WERI-Rb-1 (cell line): ENCODE measurements at regions not wholly inside any gene's neighbourhood (a gene's known extent, or its start where the extent isn't known, plus 50 kb on each side); places are given as distances from the start of the nearest gene placed in this dataset.

ENCODE experiments used
- DNase-seq: peaks from one replicate; pipeline ENCODE4 v3.0.0-alpha.2; 2020
- H3K27ac ChIP-seq: fragments of 250-450 bp; sonication (Bioruptor Pico); 2 replicates; pipeline ENCODE4 v1.5.1; 2020; ENCODE audit warnings: mild to moderate bottlenecking, moderate library complexity
- H3K27me3 ChIP-seq: fragments of 250-450 bp; sonication (Bioruptor Pico); 2 replicates; pipeline ENCODE4 v1.5.1; 2021; ENCODE audit warnings: mild to moderate bottlenecking, low read depth, moderate library complexity; ENCODE audit not compliant: insufficient read depth, severe bottlenecking
- H3K36me3 ChIP-seq: fragments of 250-450 bp; sonication (Bioruptor Pico); 2 replicates; pipeline ENCODE4 v1.5.1; 2020; ENCODE audit warnings: mild to moderate bottlenecking, moderate library complexity
- H3K4me3 ChIP-seq: 2 replicates; pipeline ENCODE4 v1.5.1; 2011; ENCODE audit warnings: low read depth, mild to moderate bottlenecking, control low read depth, low read length
- H3K9me3 ChIP-seq: fragments of 250-450 bp; sonication (Bioruptor Pico); 2 replicates; pipeline ENCODE4 v1.5.1; 2021; ENCODE audit warnings: mild to moderate bottlenecking, moderate library complexity; ENCODE audit not compliant: severe bottlenecking
- TF ChIP-seq, protein P1 (sequence below): IDR thresholded peaks from 2 replicates; pipeline ENCODE4 v1.5.1; 2011; ENCODE audit warnings: low read depth, mild to moderate bottlenecking, control low read depth, inconsistent platforms, low read length

DNA sequence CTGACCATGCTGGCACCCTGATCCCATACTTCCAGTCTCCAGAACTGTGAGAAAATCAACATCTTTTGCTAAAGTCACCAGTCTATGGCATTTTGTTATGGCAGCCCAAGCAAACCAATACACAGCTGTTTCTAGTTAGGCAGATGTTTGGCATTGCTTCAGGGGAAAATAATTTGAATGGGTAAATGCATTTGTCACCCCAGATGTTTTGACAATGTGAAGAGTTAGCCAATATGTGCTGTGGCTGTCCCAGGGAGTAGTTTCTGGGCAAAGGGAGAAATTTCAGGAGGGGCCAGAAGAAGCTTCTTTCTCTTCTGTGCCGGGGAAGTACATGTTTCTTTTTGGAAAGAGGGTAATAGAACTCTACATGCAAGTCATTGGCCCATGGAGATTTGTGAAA lies 619.0 kb downstream of the SLC4A3 start:
- Histone ChIP-seq H3K36me3 (no peaks in the 10 kb centered on the region), H3K4me3 (no peak overlapping the region), H3K27me3 (no peaks in the 10 kb centered on the region), H3K9me3 (no peaks in the 10 kb centered on the region), H3K27ac (no peak overlapping the region)
- no peak for DNase-seq
- TF ChIP-seq, protein P1, sequence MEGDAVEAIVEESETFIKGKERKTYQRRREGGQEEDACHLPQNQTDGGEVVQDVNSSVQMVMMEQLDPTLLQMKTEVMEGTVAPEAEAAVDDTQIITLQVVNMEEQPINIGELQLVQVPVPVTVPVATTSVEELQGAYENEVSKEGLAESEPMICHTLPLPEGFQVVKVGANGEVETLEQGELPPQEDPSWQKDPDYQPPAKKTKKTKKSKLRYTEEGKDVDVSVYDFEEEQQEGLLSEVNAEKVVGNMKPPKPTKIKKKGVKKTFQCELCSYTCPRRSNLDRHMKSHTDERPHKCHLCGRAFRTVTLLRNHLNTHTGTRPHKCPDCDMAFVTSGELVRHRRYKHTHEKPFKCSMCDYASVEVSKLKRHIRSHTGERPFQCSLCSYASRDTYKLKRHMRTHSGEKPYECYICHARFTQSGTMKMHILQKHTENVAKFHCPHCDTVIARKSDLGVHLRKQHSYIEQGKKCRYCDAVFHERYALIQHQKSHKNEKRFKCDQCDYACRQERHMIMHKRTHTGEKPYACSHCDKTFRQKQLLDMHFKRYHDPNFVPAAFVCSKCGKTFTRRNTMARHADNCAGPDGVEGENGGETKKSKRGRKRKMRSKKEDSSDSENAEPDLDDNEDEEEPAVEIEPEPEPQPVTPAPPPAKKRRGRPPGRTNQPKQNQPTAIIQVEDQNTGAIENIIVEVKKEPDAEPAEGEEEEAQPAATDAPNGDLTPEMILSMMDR = no peak

DNA sequence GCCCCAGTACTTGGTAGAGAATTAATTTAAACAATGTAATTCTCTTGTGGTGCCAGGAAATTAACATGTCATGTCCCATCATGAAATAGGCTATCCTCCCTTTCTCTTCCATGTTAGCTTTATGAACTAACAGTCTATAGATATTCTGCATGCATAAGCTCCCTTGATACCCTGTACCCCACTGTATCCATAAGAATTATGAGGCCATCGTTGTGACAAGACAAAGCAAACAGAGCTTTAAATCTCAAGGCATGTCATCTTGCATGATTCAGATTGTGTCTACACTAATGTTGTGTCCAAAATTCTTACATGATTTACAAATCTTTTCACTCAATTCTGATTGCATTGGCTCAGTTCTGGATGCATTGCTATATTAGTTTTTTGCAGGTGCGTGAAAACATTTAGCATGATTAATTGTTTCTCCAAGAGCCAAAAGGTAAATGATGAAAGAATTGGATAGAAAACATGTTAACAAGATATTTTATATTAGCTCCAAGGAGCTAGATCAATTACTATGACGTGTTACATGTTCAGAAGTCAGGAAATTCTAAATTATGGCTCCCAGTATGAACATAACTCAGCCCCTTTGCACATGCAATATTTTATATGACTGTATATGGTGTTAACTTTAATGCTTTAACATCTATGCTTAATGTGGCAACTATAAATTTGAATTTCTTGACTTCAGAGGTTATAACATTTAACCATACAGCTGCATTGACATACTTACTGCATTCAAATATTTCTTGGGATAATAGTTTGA lies 620.3 kb downstream of the SLC4A3 start:
- TF ChIP-seq, protein P1 = no peak

DNA sequence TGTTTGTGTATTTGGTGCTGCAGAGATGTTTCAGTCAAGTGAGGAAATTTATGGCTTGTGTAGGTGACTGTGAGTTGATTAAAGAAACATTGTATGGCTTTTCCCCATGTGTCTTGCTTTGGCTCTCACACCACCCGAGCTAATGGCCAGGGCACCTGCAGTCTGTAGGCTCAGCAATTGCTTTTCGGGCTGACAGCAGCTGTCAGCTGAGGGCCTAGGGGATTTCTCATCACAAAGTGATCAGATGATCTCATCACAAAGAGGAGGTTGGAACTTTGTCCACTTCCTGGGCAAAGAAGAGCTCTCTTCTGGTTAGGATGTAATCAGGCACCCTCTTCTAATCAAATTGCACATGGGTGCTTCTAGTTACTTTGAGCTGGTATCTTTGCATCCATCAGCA lies 632.2 kb downstream of the SLC4A3 start:
- no peaks in the 10 kb centered on the region for H3K36me3 ChIP-seq
- H3K4me3 ChIP-seq = no peak overlapping the region
- TF ChIP-seq, protein P1 = no peak
- H3K27me3 ChIP-seq = no peaks in the 10 kb centered on the region
- H3K27ac ChIP-seq = no peak overlapping the region
- no peaks in the 10 kb centered on the region for H3K9me3 ChIP-seq
- no peak for DNase-seq

More for the DNA sequence above, 620.3 kb downstream of the SLC4A3 start:
- Histone ChIP-seq H3K4me3 (no peak overlapping the region), H3K27me3 (no peaks in the 10 kb centered on the region), H3K27ac (no peak overlapping the region), H3K9me3 (no peaks in the 10 kb centered on the region), H3K36me3 (no peaks in the 10 kb centered on the region)
- no peak for DNase-seq

DNA sequence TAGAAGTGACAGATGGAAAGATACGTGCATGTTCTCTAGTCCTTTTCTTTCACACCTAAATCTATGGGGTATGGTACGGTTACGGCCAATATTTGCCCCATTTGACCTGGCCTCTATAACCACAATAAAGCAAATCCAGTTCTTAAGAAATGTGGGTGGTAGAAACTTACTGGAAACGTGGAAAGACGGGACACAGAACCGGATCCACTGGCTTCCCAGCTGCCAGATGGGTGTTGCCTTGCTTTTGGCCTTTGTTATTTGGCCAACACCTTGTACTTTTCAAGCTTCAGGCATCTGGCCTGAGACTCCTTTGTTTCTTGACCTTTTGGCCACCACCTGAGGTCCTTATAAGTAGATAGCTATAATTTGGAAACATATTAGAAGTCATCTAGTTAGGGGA lies 635.9 kb downstream of the SLC4A3 start:
- H3K27me3 ChIP-seq = no peaks in the 10 kb centered on the region
- no peak overlapping the region for H3K27ac ChIP-seq
- DNase-seq = no peak
- TF ChIP-seq, protein P1 = no peak
- H3K36me3 ChIP-seq = no peaks in the 10 kb centered on the region
- no peak overlapping the region for H3K4me3 ChIP-seq
- H3K9me3 ChIP-seq = no peaks in the 10 kb centered on the region

DNA sequence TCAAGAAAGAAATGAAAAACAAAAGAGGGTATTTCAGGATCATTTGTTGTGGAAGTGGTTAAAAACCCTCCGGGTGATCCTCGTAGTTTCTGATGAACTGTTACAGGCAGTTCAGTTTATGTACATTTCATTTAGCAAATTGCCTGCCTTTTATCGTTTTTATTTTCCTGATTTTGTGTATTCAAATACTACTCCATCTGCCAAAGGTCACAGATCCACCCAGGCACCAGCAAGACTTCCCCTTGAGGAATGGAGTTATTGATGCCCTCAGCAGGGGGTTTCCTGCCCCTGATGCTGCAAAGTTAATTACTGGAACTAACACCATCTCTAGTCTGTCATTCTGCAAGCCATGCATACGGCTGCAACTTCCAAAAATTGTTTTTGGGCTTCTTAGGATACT lies 641.9 kb downstream of the SLC4A3 start:
- Histone ChIP-seq H3K27ac (no peak overlapping the region), H3K27me3 (no peaks in the 10 kb centered on the region), H3K9me3 (no peaks in the 10 kb centered on the region), H3K36me3 (no peaks in the 10 kb centered on the region), H3K4me3 (no peak overlapping the region)
- DNase-seq = no peak
- TF ChIP-seq, protein P1 = no peak

DNA sequence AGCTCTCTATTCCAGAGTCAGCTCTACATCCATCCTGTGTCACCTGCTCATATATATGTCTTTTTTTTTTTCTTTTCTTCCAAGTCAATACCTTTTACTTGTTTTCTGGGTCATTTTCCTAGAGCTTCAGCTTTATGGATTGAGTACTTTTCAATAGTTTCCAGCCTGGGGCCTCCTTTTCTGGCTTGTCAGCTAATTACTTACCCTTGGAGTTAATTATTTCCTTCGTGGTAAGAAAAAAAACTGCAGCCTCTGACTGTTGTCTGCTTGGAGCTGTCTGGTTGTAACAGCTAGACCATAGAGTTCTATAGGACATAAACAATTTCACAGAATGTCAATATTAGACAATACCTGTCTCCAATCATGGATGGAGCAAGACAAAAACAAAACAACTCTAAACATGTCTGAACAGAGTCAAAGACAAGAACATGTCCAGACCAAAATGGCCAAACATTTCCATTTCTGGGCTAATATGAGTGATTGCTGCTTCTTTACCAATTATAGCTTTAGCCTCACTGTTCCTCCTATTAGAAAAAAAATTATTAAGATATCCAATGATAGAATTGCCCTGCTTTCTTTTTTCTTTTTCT lies 643.1 kb downstream of the SLC4A3 start:
- H3K9me3 ChIP-seq = no peaks in the 10 kb centered on the region
- no peaks in the 10 kb centered on the region for H3K36me3 ChIP-seq
- no peak overlapping the region for H3K27ac ChIP-seq
- TF ChIP-seq, protein P1 = no peak
- no peak overlapping the region for H3K4me3 ChIP-seq
- H3K27me3 ChIP-seq = no peaks in the 10 kb centered on the region
- DNase-seq = no peak
